ENCODE measurements at regions not wholly inside any gene's neighbourhood (a gene's known extent, or its start where the extent isn't known, plus 50 kb on each side); places are given as distances from the start of the nearest gene placed in this dataset.

DNA sequence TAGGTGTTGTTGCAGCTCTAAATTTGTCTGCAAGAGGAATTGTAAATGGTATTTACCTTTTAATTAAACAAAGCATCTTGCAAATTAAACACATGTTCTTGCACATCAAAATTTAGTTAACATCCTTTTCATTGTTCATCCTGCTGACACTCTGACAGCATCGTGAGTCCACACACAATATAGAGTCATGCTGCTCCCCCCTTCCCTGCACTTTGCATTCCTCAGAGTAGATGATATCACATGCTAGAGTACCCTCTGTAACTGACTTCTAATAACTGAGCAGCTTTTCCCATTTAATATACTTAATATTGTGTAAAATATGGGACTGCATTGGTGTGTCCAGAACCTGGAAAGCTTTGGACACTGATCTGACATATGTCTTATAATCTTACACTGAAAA lies 138.8 kb upstream of the DPYD start:
- peaks cover 16% of the 10 kb centered on the region for H3K27me3 ChIP-seq
- TF ChIP-seq, protein P1, sequence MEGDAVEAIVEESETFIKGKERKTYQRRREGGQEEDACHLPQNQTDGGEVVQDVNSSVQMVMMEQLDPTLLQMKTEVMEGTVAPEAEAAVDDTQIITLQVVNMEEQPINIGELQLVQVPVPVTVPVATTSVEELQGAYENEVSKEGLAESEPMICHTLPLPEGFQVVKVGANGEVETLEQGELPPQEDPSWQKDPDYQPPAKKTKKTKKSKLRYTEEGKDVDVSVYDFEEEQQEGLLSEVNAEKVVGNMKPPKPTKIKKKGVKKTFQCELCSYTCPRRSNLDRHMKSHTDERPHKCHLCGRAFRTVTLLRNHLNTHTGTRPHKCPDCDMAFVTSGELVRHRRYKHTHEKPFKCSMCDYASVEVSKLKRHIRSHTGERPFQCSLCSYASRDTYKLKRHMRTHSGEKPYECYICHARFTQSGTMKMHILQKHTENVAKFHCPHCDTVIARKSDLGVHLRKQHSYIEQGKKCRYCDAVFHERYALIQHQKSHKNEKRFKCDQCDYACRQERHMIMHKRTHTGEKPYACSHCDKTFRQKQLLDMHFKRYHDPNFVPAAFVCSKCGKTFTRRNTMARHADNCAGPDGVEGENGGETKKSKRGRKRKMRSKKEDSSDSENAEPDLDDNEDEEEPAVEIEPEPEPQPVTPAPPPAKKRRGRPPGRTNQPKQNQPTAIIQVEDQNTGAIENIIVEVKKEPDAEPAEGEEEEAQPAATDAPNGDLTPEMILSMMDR (IDR thresholded peaks at IDR 0.05), result no peak
- no peak for TF ChIP-seq POLR2A (IDR thresholded peaks at IDR 0.05)
- H3K4me3 ChIP-seq, result no peak overlapping the region
- intact Hi-C loops (cut with DNase I), result no loop called here
- H3K27ac ChIP-seq, result no peak overlapping the region
- no peaks in the 10 kb centered on the region for H3K36me3 ChIP-seq (replicated peaks in 1 of 2)
- no peak for DNase-seq
- no peaks in the 10 kb centered on the region for H3K4me1 ChIP-seq (replicated peaks in 1 of 2)
- no peaks in the 10 kb centered on the region for H3K9me3 ChIP-seq (replicated peaks in 1 of 3)
- WGBS, 4 donors, result 36 to 54% (median 50%) methylated on average over 1 of the region's 1 CpG

- no peak for DNase-seq
- Histone ChIP-seq H3K4me3 (no peak overlapping the region), H3K27ac (no peak overlapping the region), H3K27me3 (peaks cover 16% of the 10 kb centered on the region), H3K4me1 (replicated peaks in 1 of 2) (peaks cover under 1% of the 10 kb centered on the region in 2 donors), H3K9me3 (replicated peaks in 1 of 3) (no peaks in the 10 kb centered on the region), H3K36me3 (replicated peaks in 1 of 2) (no peaks in the 10 kb centered on the region)
- TF ChIP-seq POLR2A (IDR thresholded peaks at IDR 0.05), result no peak
- TF ChIP-seq, protein P1 (IDR thresholded peaks at IDR 0.05), result no peak
- intact Hi-C loops (cut with DNase I), result no loop called here
- WGBS, 4 donors, result 62 to 74% (median 65%) methylated on average over 2 of the region's 2 CpGs
Observed at GRCh38 chr1:98058676-98059075, 137.8 kb upstream of the DPYD start.

GRCh38 chr1:98057236-98057910 lies 136.5 kb upstream of the DPYD start:
- no peak overlapping the region for H3K4me3 ChIP-seq
- H3K36me3 ChIP-seq (replicated peaks in 1 of 2), result no peaks in the 10 kb centered on the region
- 74 to 91% (median 78%) methylated on average over 2 of the region's 2 CpGs for WGBS, 4 donors
- no peak for TF ChIP-seq POLR2A (IDR thresholded peaks at IDR 0.05)
- TF ChIP-seq, protein P1 (IDR thresholded peaks at IDR 0.05), result no peak
- intact Hi-C loops (cut with DNase I), result no loop called here
- no peaks in the 10 kb centered on the region for H3K9me3 ChIP-seq (replicated peaks in 1 of 3)
- H3K27ac ChIP-seq, result no peak overlapping the region
- H3K4me1 ChIP-seq (replicated peaks in 1 of 2), result peaks cover 5 to 6% of the 10 kb centered on the region in 2 donors
- no peak for DNase-seq
- peaks cover 18% of the 10 kb centered on the region for H3K27me3 ChIP-seq

DNA sequence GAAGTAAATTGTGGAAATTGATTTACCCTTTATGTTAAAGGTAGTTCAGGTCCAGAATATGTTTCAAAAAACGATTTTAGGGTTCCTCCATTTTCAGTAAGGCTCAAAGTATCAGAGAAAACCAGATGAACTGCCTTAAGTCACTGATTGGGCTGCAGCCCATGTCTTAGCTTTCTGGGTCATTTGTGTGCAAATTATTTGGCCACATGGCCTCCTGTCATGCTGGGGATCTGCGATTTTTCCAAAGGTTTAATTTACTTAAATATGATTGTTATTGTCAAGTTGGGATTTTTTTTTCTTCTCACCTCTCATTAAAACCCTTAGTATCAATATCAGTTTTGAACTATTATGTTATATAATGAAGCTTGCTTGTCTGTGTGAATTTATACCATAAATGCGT lies 135.9 kb upstream of the DPYD start:
- no peak for DNase-seq
- no peaks in the 10 kb centered on the region for H3K36me3 ChIP-seq (replicated peaks in 1 of 2)
- 58 to 71% (median 65%) methylated on average over 3 of the region's 3 CpGs for WGBS, 4 donors
- peaks cover 22% of the 10 kb centered on the region for H3K27me3 ChIP-seq
- intact Hi-C loops (cut with DNase I), result no loop called here
- H3K9me3 ChIP-seq (replicated peaks in 1 of 3), result no peaks in the 10 kb centered on the region
- H3K27ac ChIP-seq, result no peak overlapping the region
- no peak for TF ChIP-seq POLR2A (IDR thresholded peaks at IDR 0.05)
- TF ChIP-seq, protein P1 (IDR thresholded peaks at IDR 0.05), result no peak
- no peak overlapping the region for H3K4me3 ChIP-seq
- H3K4me1 ChIP-seq (replicated peaks in 1 of 2), result peaks cover 5 to 6% of the 10 kb centered on the region in 2 donors

Measured in adrenal gland (tissue), 9 donors.